HEK293 (cell line): ENCODE measurements at regions not wholly inside any gene's neighbourhood (a gene's known extent, or its start where the extent isn't known, plus 50 kb on each side); places are given as distances from the start of the nearest gene placed in this dataset.

Experiments used
- BCL11A ChIP-seq: fragments of 450-650 bp; formaldehyde crosslinking; IDR thresholded peaks from 2 replicates; pipeline ENCODE4 v1.5.1; 2016; ENCODE audit warnings: low read depth, missing biosample characterization, missing genetic modification characterization
- REST ChIP-seq: fragments of 450-650 bp; formaldehyde crosslinking; IDR thresholded peaks from 2 replicates; pipeline ENCODE4 v1.5.1; 2016; ENCODE audit warnings: missing biosample characterization, missing genetic modification characterization
- TCF7L2 ChIP-seq: IDR thresholded peaks from 2 replicates; pipeline ENCODE4 v1.6.1; 2011; ENCODE audit warnings: low read depth, mild to moderate bottlenecking, inconsistent platforms, low read length, moderate library complexity, borderline replicate concordance
- ZNF121 ChIP-seq: fragments of 450-650 bp; formaldehyde crosslinking; IDR thresholded peaks from 2 replicates; pipeline ENCODE4 v1.5.1; 2016; ENCODE audit warnings: missing biosample characterization, missing genetic modification characterization
- ZNF174 ChIP-seq: fragments of 450-650 bp; formaldehyde crosslinking; IDR thresholded peaks from 2 replicates; pipeline ENCODE4 v1.5.0; 2017; ENCODE audit warnings: missing biosample characterization, mild to moderate bottlenecking, missing genetic modification characterization
- ZNF274 ChIP-seq, 2 experiments: fragments of 200-500 bp in 1 of 2; fragments of 450-650 bp in 1 of 2; sonication (Bioruptor generic) in 1 of 2; formaldehyde crosslinking in 1 of 2; IDR thresholded peaks; 2 replicates each; pipeline versions ENCODE4 v1.5.1 to v1.6.1; 2014 to 2016; ENCODE audit warnings: borderline replicate concordance in 1 of 2, inconsistent platforms in 1 of 2, low read length in 1 of 2, missing biosample characterization in 1 of 2, missing genetic modification characterization in 1 of 2
- ZNF292 ChIP-seq: fragments of 450-650 bp; formaldehyde crosslinking; IDR thresholded peaks from 2 replicates; pipeline ENCODE4 v1.5.1; 2016; ENCODE audit warnings: low read depth, missing biosample characterization, missing genetic modification characterization, borderline replicate concordance
- ZNF335 ChIP-seq: fragments of 450-650 bp; formaldehyde crosslinking; conservative IDR thresholded peaks from 2 replicates; pipeline ENCODE4 v1.5.1; 2016; ENCODE audit warnings: missing biosample characterization, missing genetic modification characterization
- ZNF501 ChIP-seq: fragments of 450-650 bp; formaldehyde crosslinking; IDR thresholded peaks from 2 replicates; pipeline ENCODE4 v1.5.1; 2016; ENCODE audit warnings: missing biosample characterization, missing genetic modification characterization
- ZNF530 ChIP-seq: fragments of 450-650 bp; formaldehyde crosslinking; IDR thresholded peaks from 2 replicates; pipeline ENCODE4 v1.5.1; 2016; ENCODE audit warnings: low read depth, missing biosample characterization, missing genetic modification characterization
- ZNF791 ChIP-seq: fragments of 450-650 bp; formaldehyde crosslinking; IDR thresholded peaks from 2 replicates; pipeline ENCODE4 v1.5.1; 2016; ENCODE audit warnings: missing biosample characterization, missing genetic modification characterization
- TF ChIP-seq, protein P1 (sequence below): fragments of 450-650 bp; formaldehyde crosslinking; IDR thresholded peaks from 2 replicates; pipeline ENCODE4 v1.5.1; 2016; ENCODE audit warnings: missing biosample characterization, missing genetic modification characterization
- TF ChIP-seq, protein P2 (sequence below): fragments of 450-650 bp; formaldehyde crosslinking; IDR thresholded peaks from 2 replicates; pipeline ENCODE4 v1.5.1; 2016; ENCODE audit warnings: missing biosample characterization, missing genetic modification characterization, low read depth

DNA sequence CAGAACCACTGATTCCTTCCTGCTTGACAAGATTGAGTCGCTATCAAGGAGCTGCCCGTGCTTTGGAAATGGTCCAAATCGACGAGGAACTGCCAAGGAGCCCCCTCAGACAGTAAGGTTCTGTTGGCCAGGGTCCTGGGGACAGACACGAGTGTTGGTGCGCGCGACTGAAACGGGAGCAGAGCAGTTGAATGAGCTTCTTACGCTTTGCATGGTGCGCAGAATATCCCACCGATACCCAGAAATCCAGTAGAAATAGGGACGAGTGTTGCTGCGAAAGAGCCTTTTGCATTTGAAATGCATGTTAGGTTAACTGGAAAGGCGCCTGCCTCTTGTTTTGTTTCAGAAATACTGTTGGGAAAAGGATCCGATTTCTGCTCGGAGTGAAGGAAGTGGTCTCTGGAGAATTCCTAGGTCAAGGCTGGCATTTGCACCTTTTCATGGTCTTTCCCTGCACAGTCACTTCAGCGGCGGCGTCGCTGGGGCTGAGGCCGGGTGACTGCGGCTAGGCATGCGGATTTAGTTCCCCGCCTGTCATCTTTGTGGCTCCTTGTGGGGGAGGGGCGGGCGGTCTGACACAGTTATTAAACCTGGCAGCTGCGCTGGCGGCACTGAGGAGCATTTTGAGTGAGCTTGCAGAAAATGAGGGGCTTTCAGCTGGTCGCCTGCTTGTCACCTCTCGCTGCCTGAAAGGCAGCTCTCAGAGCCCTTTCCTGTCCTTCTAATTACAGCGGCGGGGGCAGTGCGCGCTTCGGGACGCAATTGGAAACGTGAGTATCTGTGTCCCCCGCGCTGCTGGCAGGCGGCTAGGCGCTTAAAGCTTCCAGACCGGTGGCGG lies 51.5 kb upstream of the TRIM2 start:
- TF ChIP-seq TCF7L2 (no peak), ZNF174 (no peak), ZNF530 (tag by site-specific recombination) (no peak), ZNF274 (IDR thresholded peaks at IDR 0.05; ENCODE audit: low read length) (no peak), ZNF274 (tag by site-specific recombination; IDR thresholded peaks at IDR 0.05; ENCODE audit: borderline replicate concordance) (no peak), ZNF791 (no peak), BCL11A (no peak), REST (tag by site-specific recombination) (no peak), ZNF335 (tag by site-specific recombination) (peak; percentile 95), ZNF501 (0 out of 2 replicates have a peak, but pooled peaks have one; percentile 22), ZNF292 (tag by site-specific recombination) (no peak), ZNF121 (tag by site-specific recombination) (no peak)
- TF ChIP-seq, protein P1, sequence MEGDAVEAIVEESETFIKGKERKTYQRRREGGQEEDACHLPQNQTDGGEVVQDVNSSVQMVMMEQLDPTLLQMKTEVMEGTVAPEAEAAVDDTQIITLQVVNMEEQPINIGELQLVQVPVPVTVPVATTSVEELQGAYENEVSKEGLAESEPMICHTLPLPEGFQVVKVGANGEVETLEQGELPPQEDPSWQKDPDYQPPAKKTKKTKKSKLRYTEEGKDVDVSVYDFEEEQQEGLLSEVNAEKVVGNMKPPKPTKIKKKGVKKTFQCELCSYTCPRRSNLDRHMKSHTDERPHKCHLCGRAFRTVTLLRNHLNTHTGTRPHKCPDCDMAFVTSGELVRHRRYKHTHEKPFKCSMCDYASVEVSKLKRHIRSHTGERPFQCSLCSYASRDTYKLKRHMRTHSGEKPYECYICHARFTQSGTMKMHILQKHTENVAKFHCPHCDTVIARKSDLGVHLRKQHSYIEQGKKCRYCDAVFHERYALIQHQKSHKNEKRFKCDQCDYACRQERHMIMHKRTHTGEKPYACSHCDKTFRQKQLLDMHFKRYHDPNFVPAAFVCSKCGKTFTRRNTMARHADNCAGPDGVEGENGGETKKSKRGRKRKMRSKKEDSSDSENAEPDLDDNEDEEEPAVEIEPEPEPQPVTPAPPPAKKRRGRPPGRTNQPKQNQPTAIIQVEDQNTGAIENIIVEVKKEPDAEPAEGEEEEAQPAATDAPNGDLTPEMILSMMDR (tag by site-specific recombination) = no peak
- TF ChIP-seq, protein P2, sequence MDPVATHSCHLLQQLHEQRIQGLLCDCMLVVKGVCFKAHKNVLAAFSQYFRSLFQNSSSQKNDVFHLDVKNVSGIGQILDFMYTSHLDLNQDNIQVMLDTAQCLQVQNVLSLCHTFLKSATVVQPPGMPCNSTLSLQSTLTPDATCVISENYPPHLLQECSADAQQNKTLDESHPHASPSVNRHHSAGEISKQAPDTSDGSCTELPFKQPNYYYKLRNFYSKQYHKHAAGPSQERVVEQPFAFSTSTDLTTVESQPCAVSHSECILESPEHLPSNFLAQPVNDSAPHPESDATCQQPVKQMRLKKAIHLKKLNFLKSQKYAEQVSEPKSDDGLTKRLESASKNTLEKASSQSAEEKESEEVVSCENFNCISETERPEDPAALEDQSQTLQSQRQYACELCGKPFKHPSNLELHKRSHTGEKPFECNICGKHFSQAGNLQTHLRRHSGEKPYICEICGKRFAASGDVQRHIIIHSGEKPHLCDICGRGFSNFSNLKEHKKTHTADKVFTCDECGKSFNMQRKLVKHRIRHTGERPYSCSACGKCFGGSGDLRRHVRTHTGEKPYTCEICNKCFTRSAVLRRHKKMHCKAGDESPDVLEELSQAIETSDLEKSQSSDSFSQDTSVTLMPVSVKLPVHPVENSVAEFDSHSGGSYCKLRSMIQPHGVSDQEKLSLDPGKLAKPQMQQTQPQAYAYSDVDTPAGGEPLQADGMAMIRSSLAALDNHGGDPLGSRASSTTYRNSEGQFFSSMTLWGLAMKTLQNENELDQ (tag by site-specific recombination) = no peak
